ENCODE measurements at regions not wholly inside any gene's neighbourhood (a gene's known extent, or its start where the extent isn't known, plus 50 kb on each side); places are given as distances from the start of the nearest gene placed in this dataset.
A peak's percentile ranks its signal among the peaks of the same experiment; 100 is the strongest.

DNA sequence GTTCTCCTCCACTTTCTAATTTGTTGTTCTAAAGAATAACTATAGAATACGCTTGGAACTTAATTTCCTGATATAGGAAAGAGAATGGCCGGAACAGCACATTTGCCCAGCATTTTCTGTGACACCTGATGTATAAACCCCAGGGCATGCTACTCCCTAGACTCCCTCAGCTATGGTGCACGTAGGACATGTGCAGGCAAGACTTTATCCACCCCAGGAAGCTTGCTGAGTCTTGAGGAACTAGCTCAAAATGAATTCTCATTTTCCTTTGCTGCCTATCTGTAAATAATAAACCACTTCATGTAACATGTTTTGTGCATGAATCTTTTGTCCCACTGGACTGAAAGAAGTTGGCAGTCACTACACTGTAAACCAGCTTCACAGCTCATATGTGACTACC, 535.8 kb upstream of the SLITRK1 start:
- H2AFZ ChIP-seq (ENCODE audit: low read length), result no peak overlapping the region
- no peak for TF ChIP-seq EZH2 (IDR thresholded peaks at IDR 0.05; ENCODE audit: low read length, missing control alignments)
- TF ChIP-seq, protein P1, sequence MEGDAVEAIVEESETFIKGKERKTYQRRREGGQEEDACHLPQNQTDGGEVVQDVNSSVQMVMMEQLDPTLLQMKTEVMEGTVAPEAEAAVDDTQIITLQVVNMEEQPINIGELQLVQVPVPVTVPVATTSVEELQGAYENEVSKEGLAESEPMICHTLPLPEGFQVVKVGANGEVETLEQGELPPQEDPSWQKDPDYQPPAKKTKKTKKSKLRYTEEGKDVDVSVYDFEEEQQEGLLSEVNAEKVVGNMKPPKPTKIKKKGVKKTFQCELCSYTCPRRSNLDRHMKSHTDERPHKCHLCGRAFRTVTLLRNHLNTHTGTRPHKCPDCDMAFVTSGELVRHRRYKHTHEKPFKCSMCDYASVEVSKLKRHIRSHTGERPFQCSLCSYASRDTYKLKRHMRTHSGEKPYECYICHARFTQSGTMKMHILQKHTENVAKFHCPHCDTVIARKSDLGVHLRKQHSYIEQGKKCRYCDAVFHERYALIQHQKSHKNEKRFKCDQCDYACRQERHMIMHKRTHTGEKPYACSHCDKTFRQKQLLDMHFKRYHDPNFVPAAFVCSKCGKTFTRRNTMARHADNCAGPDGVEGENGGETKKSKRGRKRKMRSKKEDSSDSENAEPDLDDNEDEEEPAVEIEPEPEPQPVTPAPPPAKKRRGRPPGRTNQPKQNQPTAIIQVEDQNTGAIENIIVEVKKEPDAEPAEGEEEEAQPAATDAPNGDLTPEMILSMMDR (conservative IDR thresholded peaks at IDR 0.05 in 1 of 2, IDR thresholded peaks at IDR 0.05 in 1 of 2; ENCODE audit: low read depth in 1 of 2, low read length in 2 of 2), result no peak

DNA sequence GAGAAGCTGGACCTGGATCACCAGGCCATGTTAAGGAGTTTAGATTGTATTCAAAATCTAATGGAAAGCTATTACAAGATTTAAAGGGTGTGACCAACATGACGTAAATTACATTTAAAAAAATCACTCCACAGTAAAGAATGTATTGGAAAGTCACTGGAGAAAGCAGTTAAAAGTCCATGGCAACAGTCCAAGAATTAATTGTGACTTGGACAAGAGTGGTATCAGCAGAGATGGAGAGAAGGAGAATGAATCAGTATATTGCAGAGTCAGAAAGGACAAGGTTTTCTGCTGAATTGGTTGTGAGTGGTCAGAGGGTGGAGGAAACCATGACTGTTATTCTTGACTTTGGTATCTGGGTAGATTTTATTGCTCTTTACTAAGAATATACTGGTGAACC, 535.1 kb upstream of the SLITRK1 start:
- DNase-seq (ENCODE audit: low read depth in 2 of 2), result peak in 1 of 2 donors; percentile 52
- Histone ChIP-seq H3K27ac (ENCODE audit: insufficient read depth, low read length) (no peak overlapping the region), H3K9ac (ENCODE audit: insufficient read depth, low read length) (no peak overlapping the region), H4K20me1 (ENCODE audit: control insufficient read depth, extremely low read depth, insufficient read depth, low read length) (no peaks in the 10 kb centered on the region), H3K27me3 (ENCODE audit: control insufficient read depth, insufficient read depth, low read length) (no peaks in the 10 kb centered on the region), H3K4me3 (replicated peaks in 1 of 4; ENCODE audit: control extremely low read depth in 1 of 4, insufficient read depth in 1 of 4, low read depth in 3 of 4, low read length in 4 of 4) (no peak overlapping the region), H3K79me2 (ENCODE audit: control insufficient read depth, insufficient read depth, low read length) (no peaks in the 10 kb centered on the region), H3K9me3 (ENCODE audit: control insufficient read depth, insufficient read depth, low read depth, low read length) (no peaks in the 10 kb centered on the region), H3K4me1 (ENCODE audit: control insufficient read depth, extremely low read depth, insufficient read depth, low read length) (no peaks in the 10 kb centered on the region), H2AFZ (ENCODE audit: low read length) (no peak overlapping the region), H3K36me3 (ENCODE audit: control insufficient read depth, insufficient read depth, low read length) (no peaks in the 10 kb centered on the region), H3K4me2 (ENCODE audit: extremely low read depth, insufficient read depth, low read length) (no peak overlapping the region)
- TF ChIP-seq, protein P1 (conservative IDR thresholded peaks at IDR 0.05 in 1 of 2, IDR thresholded peaks at IDR 0.05 in 1 of 2; ENCODE audit: low read depth in 1 of 2, low read length in 2 of 2), result no peak
- no peak for TF ChIP-seq EZH2 (IDR thresholded peaks at IDR 0.05; ENCODE audit: low read length, missing control alignments)

More for the DNA sequence above, 535.8 kb upstream of the SLITRK1 start:
- Histone ChIP-seq H3K36me3 (ENCODE audit: control insufficient read depth, insufficient read depth, low read length) (no peaks in the 10 kb centered on the region), H3K4me3 (replicated peaks in 1 of 4; ENCODE audit: control extremely low read depth in 1 of 4, insufficient read depth in 1 of 4, low read depth in 3 of 4, low read length in 4 of 4) (no peak overlapping the region), H3K4me1 (ENCODE audit: control insufficient read depth, extremely low read depth, insufficient read depth, low read length) (no peaks in the 10 kb centered on the region), H3K4me2 (ENCODE audit: extremely low read depth, insufficient read depth, low read length) (no peak overlapping the region), H3K27me3 (ENCODE audit: control insufficient read depth, insufficient read depth, low read length) (no peaks in the 10 kb centered on the region), H3K9me3 (ENCODE audit: control insufficient read depth, insufficient read depth, low read depth, low read length) (no peaks in the 10 kb centered on the region), H3K79me2 (ENCODE audit: control insufficient read depth, insufficient read depth, low read length) (no peaks in the 10 kb centered on the region), H3K9ac (ENCODE audit: insufficient read depth, low read length) (no peak overlapping the region), H4K20me1 (ENCODE audit: control insufficient read depth, extremely low read depth, insufficient read depth, low read length) (no peaks in the 10 kb centered on the region), H3K27ac (ENCODE audit: insufficient read depth, low read length) (no peak overlapping the region)
- DNase-seq (ENCODE audit: low read depth in 2 of 2), result no peak

DNA sequence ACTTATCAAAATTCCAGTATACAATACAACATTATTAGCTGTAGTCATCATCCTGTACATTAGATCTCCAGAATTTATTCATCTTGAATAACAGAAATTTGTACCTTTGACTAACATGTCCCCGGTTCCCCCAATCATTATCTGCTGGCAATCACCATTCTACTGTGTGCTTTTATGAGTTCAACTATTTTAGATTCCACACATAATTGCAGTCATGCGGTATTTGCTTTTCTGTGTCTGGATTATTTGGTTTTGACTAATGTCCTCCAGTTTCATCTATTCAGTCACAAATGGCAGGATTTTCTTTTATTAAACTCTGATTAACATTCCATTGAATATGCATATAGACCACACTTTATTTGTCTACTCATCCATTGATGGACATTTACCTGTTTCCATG, 530.7 kb upstream of the SLITRK1 start:
- Histone ChIP-seq H3K4me2 (ENCODE audit: extremely low read depth, insufficient read depth, low read length) (no peak overlapping the region), H3K4me1 (ENCODE audit: control insufficient read depth, extremely low read depth, insufficient read depth, low read length) (no peaks in the 10 kb centered on the region), H3K9me3 (ENCODE audit: control insufficient read depth, insufficient read depth, low read depth, low read length) (no peaks in the 10 kb centered on the region), H3K9ac (ENCODE audit: insufficient read depth, low read length) (no peak overlapping the region), H3K27ac (ENCODE audit: insufficient read depth, low read length) (no peak overlapping the region), H2AFZ (ENCODE audit: low read length) (no peak overlapping the region), H3K27me3 (ENCODE audit: control insufficient read depth, insufficient read depth, low read length) (no peaks in the 10 kb centered on the region), H3K4me3 (replicated peaks in 1 of 4; ENCODE audit: control extremely low read depth in 1 of 4, insufficient read depth in 1 of 4, low read depth in 3 of 4, low read length in 4 of 4) (no peak overlapping the region), H4K20me1 (ENCODE audit: control insufficient read depth, extremely low read depth, insufficient read depth, low read length) (no peaks in the 10 kb centered on the region), H3K79me2 (ENCODE audit: control insufficient read depth, insufficient read depth, low read length) (no peaks in the 10 kb centered on the region), H3K36me3 (ENCODE audit: control insufficient read depth, insufficient read depth, low read length) (no peaks in the 10 kb centered on the region)
- DNase-seq (ENCODE audit: low read depth in 2 of 2), result peak in 1 of 2 donors; percentile 57
- TF ChIP-seq, protein P1 (conservative IDR thresholded peaks at IDR 0.05 in 1 of 2, IDR thresholded peaks at IDR 0.05 in 1 of 2; ENCODE audit: low read depth in 1 of 2, low read length in 2 of 2), result no peak
- TF ChIP-seq EZH2 (IDR thresholded peaks at IDR 0.05; ENCODE audit: low read length, missing control alignments), result no peak
